ENCODE measurements at regions not wholly inside any gene's neighbourhood (a gene's known extent, or its start where the extent isn't known, plus 50 kb on each side); places are given as distances from the start of the nearest gene placed in this dataset.

- no peak for DNase-seq (ENCODE audit: low spot score)
These were observed 182.5 kb downstream of the BAMBI start for GRCh38 chr10:28859791-28860190.

DNA sequence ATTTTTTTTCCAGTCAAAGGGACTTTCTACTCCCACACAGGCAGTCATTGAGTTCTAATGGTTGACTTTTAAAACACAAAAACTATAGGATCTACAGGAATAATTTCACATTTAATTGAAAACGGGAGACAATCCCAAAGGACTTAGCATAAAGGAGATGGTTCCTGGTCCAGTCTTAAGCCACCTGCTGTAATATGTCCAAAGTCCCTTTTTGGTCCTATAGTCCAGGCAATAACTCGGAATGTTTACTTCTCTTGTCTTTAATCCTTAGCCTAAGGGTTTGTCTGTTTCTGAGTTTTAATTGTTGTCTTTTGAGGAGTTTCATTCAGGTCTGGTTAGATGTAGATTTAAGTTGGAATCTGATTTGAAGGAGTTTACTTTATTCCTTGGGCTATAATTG lies 184.9 kb downstream of the BAMBI start:
- no peak for DNase-seq (ENCODE audit: low spot score)
- TF ChIP-seq, protein P1, sequence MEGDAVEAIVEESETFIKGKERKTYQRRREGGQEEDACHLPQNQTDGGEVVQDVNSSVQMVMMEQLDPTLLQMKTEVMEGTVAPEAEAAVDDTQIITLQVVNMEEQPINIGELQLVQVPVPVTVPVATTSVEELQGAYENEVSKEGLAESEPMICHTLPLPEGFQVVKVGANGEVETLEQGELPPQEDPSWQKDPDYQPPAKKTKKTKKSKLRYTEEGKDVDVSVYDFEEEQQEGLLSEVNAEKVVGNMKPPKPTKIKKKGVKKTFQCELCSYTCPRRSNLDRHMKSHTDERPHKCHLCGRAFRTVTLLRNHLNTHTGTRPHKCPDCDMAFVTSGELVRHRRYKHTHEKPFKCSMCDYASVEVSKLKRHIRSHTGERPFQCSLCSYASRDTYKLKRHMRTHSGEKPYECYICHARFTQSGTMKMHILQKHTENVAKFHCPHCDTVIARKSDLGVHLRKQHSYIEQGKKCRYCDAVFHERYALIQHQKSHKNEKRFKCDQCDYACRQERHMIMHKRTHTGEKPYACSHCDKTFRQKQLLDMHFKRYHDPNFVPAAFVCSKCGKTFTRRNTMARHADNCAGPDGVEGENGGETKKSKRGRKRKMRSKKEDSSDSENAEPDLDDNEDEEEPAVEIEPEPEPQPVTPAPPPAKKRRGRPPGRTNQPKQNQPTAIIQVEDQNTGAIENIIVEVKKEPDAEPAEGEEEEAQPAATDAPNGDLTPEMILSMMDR (IDR thresholded peaks at IDR 0.05; ENCODE audit: extremely low read depth, missing control alignments), result no peak

More at GRCh38 chr10:28859791-28860190, 182.5 kb downstream of the BAMBI start:
- TF ChIP-seq, protein P1 (IDR thresholded peaks at IDR 0.05; ENCODE audit: extremely low read depth, missing control alignments), result no peak

- DNase-seq (ENCODE audit: low spot score), result no peak
- TF ChIP-seq, protein P1 (IDR thresholded peaks at IDR 0.05; ENCODE audit: extremely low read depth, missing control alignments), result no peak
These were observed 192.4 kb downstream of the BAMBI start for GRCh38 chr10:28869606-28870201.

- no peak for DNase-seq (ENCODE audit: low spot score)
These were observed 194.3 kb downstream of the BAMBI start for GRCh38 chr10:28871665-28872064.

DNA sequence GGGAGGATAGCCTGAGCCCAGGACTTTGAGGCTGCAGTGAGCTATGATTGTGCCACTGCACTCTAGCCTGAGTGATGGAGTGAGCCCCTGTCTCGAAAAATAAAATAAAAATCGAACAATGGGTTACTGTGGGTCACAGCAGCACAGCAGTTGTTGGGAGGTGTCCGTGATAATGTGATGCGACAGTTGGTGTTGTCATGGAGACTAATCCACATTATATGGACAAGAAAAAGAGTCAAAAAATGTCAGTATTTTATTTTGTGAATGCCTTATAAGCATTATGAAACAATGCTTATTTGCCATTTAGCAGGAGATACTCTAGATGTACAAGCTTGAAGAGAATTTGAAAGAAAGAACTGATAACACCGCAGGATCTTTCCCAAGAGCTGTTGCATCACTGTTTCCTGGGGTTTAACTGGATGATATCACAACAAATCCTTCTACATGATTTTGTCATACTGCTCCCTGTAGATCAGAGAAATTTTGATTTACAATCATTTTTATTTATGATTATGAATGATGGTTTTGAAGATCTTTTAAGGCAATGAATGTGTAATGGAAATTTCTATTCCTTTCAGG lies 195.4 kb downstream of the BAMBI start:
- TF ChIP-seq, protein P1 (IDR thresholded peaks at IDR 0.05; ENCODE audit: extremely low read depth, missing control alignments), result no peak
- no peak for DNase-seq (ENCODE audit: low spot score)

More at GRCh38 chr10:28871665-28872064, 194.3 kb downstream of the BAMBI start:
- TF ChIP-seq, protein P1 (IDR thresholded peaks at IDR 0.05; ENCODE audit: extremely low read depth, missing control alignments), result no peak

DNA sequence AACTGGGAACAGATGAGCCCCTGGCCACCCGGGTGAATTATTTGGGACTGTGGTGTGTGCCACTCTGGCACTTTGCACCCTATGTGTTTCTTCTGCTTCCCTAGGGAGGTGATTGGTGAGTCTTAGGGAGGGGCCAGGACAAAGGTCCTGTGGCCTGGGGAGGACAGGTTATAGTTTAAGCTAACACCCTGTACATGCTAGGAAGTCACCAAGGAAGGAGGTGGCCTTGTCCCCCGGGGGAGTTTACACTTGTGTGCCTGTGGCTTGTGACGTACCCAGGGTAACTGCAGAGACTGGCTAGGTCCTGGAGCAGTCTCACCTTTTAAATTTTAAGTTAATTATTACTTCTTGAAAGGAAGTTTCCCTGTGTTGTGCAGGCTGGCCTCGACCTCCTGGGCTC lies 196.2 kb downstream of the BAMBI start:
- TF ChIP-seq, protein P1 (IDR thresholded peaks at IDR 0.05; ENCODE audit: extremely low read depth, missing control alignments), result no peak
- DNase-seq (ENCODE audit: low spot score), result no peak

- no peak for DNase-seq (ENCODE audit: low spot score)
- TF ChIP-seq, protein P1 (IDR thresholded peaks at IDR 0.05; ENCODE audit: extremely low read depth, missing control alignments), result no peak
These were observed 196.9 kb downstream of the BAMBI start for GRCh38 chr10:28874210-28874609.
